RCC 7860 (cell line): ENCODE measurements at regions not wholly inside any gene's neighbourhood (a gene's known extent, or its start where the extent isn't known, plus 50 kb on each side); places are given as distances from the start of the nearest gene placed in this dataset.
"Not testable (repeated sequence)": the region's sequence is repeated elsewhere in the genome, so short reads cannot be mapped to it uniquely, and the experiment has no call there.

Experiments
- DNase-seq: peaks from one replicate; pipeline ENCODE4 v3.0.0-alpha.2; 2015; ENCODE audit warnings: low spot score
- FAIRE-seq: peaks from 2 replicates; lab custom pipeline; 2012; peaks lifted over from hg19 to GRCh38; lab: Jason Lieb, UNC

DNA sequence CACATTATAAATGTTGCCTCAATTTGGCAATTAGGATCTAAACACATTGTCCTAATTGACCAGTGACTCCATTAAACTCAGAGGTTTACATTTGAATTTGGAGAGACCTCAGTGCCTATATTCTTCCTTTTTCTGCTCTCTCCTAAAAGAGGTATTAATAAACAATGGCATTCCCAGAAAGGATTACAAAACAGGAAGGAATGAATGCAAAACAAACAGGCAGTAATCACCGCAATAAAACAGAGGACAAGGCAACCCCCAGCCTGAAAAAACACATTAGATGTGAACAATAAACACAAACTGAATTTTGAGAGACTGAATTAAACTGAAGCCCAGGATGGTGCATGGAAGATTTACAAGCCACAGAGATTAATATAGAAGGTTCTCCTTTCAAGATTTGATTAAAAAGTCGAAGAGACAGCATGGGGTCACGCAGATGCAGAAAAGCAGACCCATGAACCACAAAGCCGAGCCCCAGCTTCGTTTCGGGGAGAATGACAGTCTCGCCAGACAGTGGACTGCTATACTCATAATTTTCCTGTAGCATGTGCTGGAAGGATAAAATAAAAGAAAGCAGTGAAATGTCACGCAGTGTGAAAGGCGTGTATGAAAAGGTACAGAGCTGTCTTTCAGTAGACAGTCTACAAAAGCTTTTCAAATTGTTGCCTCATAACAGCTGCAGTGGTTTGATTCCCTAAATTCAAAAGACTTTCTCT, 503.0 kb downstream of the LIG4 start:
- no peak for DNase-seq
- no peak for FAIRE-seq

- DNase-seq = no peak
- no peak for FAIRE-seq
Measured at GRCh38 chr13:107690181-107690580, 525.2 kb downstream of the LIG4 start.

GRCh38 chr13:107685876-107686275, 529.5 kb downstream of the LIG4 start:
- FAIRE-seq (no peak), DNase-seq (no peak)

GRCh38 chr13:107681600-107681999, 533.7 kb downstream of the LIG4 start:
- FAIRE-seq = no peak

GRCh38 chr13:107680115-107680514, 535.2 kb downstream of the LIG4 start:
- no peak for DNase-seq
- no peak for FAIRE-seq

More at GRCh38 chr13:107681600-107681999, 533.7 kb downstream of the LIG4 start:
- DNase-seq = no peak

GRCh38 chr13:107678075-107678689, 537.2 kb downstream of the LIG4 start:
- no peak for FAIRE-seq
- no peak for DNase-seq

DNA sequence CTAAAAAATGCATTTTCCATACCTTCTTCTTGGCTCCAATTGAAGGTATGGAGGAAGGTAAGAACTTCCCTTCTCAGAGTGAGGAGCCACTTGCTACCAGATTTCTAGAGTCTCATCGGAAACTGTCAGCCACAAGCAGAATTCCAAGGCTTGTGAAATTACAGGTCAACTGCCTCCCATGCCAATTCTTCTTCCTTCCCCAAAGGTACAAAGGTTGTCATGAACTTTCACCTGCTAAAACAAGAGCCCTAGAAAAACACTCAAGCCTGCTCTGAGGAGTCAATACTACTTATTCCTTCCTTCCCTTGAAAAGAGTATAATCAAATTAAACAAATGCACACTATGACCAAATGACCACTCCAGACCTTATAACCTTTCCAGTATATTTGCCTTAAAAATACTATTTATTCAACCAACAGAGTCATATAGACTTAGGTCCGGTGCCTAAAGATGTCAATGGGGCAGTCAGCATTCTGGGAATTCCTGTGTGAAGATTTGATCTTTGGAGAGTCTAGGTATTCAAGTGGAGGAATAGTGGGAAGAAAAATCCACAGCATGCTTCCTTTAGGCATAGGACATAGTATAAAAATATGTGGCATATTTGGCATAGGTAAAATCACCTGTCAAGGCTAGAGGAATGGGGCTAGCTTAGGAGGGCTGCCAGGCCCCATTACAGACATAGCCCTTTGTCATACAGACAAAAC, 539.3 kb downstream of the LIG4 start:
- DNase-seq = no peak
- FAIRE-seq = no peak

- DNase-seq = no peak
- FAIRE-seq = no peak
Measured at GRCh38 chr13:107669391-107669993, 545.8 kb downstream of the LIG4 start.

- FAIRE-seq (no peak), DNase-seq (no peak)
Measured at GRCh38 chr13:107665926-107666458, 549.3 kb downstream of the LIG4 start.

- FAIRE-seq (no peak), DNase-seq (peak; percentile 7)
Measured at GRCh38 chr13:107650081-107650701, 565.1 kb downstream of the LIG4 start.

DNA sequence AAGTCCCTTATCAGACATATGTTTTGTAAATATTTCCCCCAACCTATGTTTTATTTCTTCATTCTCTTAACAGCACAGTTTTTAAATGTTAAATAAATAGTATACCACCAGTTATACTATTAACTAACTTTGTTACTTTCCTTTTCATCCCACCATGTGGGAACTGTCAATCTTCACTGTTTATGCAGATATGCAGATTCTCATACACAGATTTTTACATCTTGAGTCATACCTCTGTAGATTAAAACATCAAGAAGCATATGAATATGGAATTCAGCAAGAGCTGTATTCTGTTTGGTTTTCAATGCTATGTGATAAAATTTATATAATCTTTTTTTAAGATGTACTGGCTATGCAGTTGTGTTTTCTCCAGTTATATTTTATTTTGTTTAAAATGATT, 566.3 kb downstream of the LIG4 start:
- DNase-seq = no peak

DNA sequence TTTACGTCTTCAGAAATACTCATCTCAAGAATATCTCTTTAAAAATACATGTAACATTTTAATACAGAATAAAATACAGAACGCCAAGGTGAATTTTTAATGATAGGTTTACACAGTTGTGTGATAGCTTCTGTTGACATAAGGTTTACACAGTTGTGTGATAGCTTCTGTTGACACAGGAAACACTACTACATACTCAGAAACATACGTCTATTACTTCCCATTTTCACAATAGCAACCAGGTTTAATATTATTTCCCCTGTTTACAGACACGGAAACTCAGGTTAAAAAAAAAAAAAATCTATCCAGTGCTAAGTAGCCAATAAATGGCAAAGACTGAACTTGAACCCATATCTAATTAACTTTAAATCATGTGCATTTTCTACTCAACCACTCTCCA, 571.2 kb downstream of the LIG4 start:
- peak; percentile 11 for FAIRE-seq
- DNase-seq = no peak

More for the DNA sequence above, 566.3 kb downstream of the LIG4 start:
- FAIRE-seq = no peak

- FAIRE-seq (no peak), DNase-seq (no peak)
Measured at GRCh38 chr13:107643615-107644014, 571.7 kb downstream of the LIG4 start.

- no peak for DNase-seq
- FAIRE-seq = no peak
Measured at GRCh38 chr13:107642831-107643230, 572.5 kb downstream of the LIG4 start.

DNA sequence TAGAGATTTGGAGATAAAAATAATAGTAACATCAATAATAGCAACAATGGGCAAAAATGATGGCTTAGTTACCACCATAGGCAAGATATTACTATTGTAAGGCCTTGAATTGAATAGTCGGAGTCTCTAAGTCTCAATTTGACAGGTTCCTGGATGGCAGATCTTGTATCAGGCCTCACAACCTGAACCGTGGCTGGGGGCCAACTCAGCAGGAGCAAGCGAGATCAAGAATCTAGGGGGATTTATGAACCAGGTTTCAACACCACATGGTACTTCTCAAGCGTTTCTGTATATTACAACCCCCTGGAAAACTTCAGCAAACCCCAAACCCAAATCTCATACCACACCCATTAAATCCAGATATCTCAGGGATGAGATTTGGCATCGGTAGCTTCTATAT, 573.8 kb downstream of the LIG4 start:
- FAIRE-seq (no peak), DNase-seq (no peak)

- FAIRE-seq = no peak
- no peak for DNase-seq
Measured at GRCh38 chr13:107625648-107626047, 589.7 kb downstream of the LIG4 start.

DNA sequence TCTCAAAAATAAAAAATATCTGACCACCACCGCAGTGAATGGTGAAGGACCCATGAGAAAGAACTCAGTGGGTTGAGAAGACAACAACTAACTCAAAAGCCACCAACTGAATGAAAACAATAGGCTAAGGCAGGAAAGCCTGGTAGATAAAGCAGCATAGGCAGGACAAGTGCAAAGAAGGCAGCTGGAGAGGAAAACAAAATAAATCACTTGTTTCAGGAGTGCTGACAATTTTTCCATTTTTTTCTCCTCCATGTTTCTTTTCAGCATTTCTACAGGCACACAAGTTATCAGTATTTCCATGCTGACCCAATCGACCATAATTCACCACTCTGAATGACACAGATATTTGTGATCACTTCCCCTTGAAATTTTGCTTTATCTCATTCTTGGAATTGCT, 597.8 kb downstream of the LIG4 start:
- no peak for FAIRE-seq
- DNase-seq = no peak

- no peak for DNase-seq
- no peak for FAIRE-seq
Measured at GRCh38 chr13:107612376-107612775, 603.0 kb downstream of the LIG4 start.

GRCh38 chr13:107608736-107609135, 606.6 kb downstream of the LIG4 start:
- FAIRE-seq = no peak
- DNase-seq = no peak

DNA sequence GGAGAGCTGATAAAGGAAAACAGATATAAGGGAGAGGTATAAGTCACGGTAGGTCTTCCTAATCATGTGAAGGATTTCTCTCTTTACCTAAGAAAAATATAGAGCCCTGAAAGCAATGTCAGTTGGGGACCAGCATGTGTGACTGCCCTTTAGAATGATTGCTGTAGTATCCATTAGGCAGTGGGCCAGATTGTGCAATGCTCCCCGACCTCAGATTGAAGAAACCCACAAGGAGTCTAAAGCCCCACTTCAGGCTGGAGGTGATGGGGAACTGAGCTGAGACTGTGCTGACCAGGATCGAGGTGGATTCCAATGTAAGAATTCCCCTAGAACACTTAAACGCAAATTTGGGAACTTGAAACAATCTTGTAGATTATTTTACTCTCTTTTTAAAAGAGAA, 614.4 kb downstream of the LIG4 start:
- no peak for DNase-seq
- no peak for FAIRE-seq

GRCh38 chr13:107596306-107596705, 619.0 kb downstream of the LIG4 start:
- FAIRE-seq = not testable (repeated sequence)

More at GRCh38 chr13:107596306-107596705, 619.0 kb downstream of the LIG4 start:
- not testable (repeated sequence) for DNase-seq
